Uterus (tissue), 3 donors: ENCODE measurements at regions not wholly inside any gene's neighbourhood (a gene's known extent, or its start where the extent isn't known, plus 50 kb on each side); places are given as distances from the start of the nearest gene placed in this dataset.

ENCODE experiments used
- DNase-seq, 2 donors: peaks; one replicate each; pipeline ENCODE4 v3.0.0-alpha.2; 2019 to 2020
- H3K27ac ChIP-seq, 2 donors: fragments of 200-600 bp; sonication (generic); 1 replicate in 1 of 2; 2 replicates in 1 of 2; pipeline ENCODE4 v1.5.1; 2016 to 2018
- H3K27me3 ChIP-seq, 2 donors: fragments of 200-600 bp; sonication (generic); one replicate each; pipeline ENCODE4 v1.5.1; 2018 to 2019; ENCODE audit warnings: control low read depth in 1 of 2
- H3K36me3 ChIP-seq, 2 donors: fragments of 200-600 bp; sonication (generic); one replicate each; pipeline ENCODE4 v1.5.1; 2019; ENCODE audit warnings: control low read depth in 1 of 2
- H3K4me1 ChIP-seq, 2 donors: fragments of 200-600 bp; sonication (generic); one replicate each; pipeline ENCODE4 v1.5.1; 2018 to 2019; ENCODE audit warnings: control low read depth in 1 of 2
- H3K4me3 ChIP-seq, 2 donors: fragments of 200-600 bp; sonication (generic); 1 replicate in 1 of 2; 2 replicates in 1 of 2; pipeline ENCODE4 v1.5.1; 2018 to 2019; ENCODE audit warnings: mild to moderate bottlenecking in 1 of 2
- H3K9me3 ChIP-seq, 2 donors: fragments of 200-600 bp; sonication (generic); one replicate each; pipeline ENCODE4 v1.5.1; 2019; ENCODE audit warnings: control low read depth in 1 of 2
- CTCF ChIP-seq, 4 experiments: fragments of 200-600 bp in 2 of 4; fragments of 450-650 bp in 2 of 4; sonication (generic) in 2 of 4; IDR thresholded peaks; one replicate each; pipeline ENCODE4 v1.5.1; 2016 to 2019; ENCODE audit warnings: antibody characterized with exemption in 4 of 4, mild to moderate bottlenecking in 2 of 4, moderate library complexity in 1 of 4
- POLR2A ChIP-seq, 2 donors: fragments of 450-650 bp; IDR thresholded peaks; one replicate each; pipeline ENCODE4 v1.6.1; 2016; ENCODE audit warnings: antibody characterized with exemption in 2 of 2, mild to moderate bottlenecking in 1 of 2, moderate library complexity in 1 of 2
- intact Hi-C: fragments of 100-400 bp; cut with DNase I; formaldehyde crosslinking; loops from one replicate; pipeline ENCODE4 v1.15.1; 2023; ENCODE audit warnings: low total_unique reads
- donor health status: DM: yes; HTN: yes; CAD: no.

DNA sequence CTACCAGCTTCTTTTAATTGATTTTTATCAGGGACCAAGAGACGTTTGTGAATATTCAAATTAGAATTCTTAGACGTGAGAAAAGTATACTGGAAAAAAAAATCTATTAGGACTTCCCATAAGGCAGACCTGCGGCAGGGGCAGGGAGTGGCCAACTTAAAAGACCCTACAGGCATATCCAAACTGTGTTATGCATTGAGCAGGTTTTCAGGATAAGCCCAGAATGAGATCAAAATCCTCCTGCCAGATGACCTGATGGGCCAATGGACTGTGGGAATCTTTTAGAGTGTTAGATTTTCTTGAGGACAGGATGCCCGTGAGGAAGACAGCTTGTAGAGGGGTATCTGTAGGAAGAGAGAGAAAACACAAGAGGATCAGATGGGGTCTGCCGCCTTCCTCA, 391.5 kb downstream of the CD83 start:
- no peak overlapping the region for H3K4me3 ChIP-seq
- no peaks in the 10 kb centered on the region for H3K9me3 ChIP-seq
- H3K27ac ChIP-seq, result no peak overlapping the region
- H3K27me3 ChIP-seq, result no peaks in the 10 kb centered on the region
- H3K36me3 ChIP-seq, result no peaks in the 10 kb centered on the region
- no peak for DNase-seq
- TF ChIP-seq CTCF (IDR thresholded peaks at IDR 0.05), result no peak
- TF ChIP-seq POLR2A (IDR thresholded peaks at IDR 0.05), result no peak
- no peaks in the 10 kb centered on the region for H3K4me1 ChIP-seq
- intact Hi-C loops, result no loop called here

- H3K36me3 ChIP-seq, result no peaks in the 10 kb centered on the region
- intact Hi-C loops, result no loop called here
- TF ChIP-seq CTCF (IDR thresholded peaks at IDR 0.05) (no peak), POLR2A (IDR thresholded peaks at IDR 0.05) (no peak)
- H3K27ac ChIP-seq, result no peak overlapping the region
- H3K9me3 ChIP-seq, result no peaks in the 10 kb centered on the region
- H3K4me3 ChIP-seq, result no peak overlapping the region
- H3K27me3 ChIP-seq, result no peaks in the 10 kb centered on the region
- H3K4me1 ChIP-seq, result no peaks in the 10 kb centered on the region
- no peak for DNase-seq
Observed at GRCh38 chr6:14510038-14510437, 392.5 kb downstream of the CD83 start.

DNA sequence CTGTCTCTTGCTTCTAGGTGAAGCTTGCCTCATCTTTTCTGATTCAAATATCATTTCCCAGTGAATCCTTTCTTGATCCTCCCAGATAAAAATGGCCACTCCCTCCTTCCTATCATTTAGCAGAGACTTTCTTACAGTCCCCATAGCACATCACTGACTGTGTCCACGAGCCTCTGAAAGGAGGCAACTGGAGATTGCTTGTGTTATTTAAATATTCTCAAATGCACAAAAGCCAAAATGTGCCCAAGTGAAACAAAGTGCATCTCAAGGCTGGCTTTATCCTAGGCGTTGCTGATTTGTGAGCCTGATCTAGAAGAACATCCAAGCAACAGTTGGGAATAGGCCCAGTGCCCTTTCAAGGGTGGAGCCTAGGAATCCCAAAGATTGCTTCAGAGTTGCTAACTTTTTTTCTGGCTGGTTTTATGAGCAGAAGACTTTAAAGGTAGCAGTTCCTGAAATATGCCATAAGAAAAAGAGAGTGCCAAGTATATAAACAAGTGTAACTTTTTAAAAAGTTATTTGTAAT, 393.6 kb downstream of the CD83 start:
- Histone ChIP-seq H3K4me3 (no peak overlapping the region), H3K36me3 (no peaks in the 10 kb centered on the region), H3K9me3 (no peaks in the 10 kb centered on the region), H3K27ac (no peak overlapping the region), H3K4me1 (no peaks in the 10 kb centered on the region), H3K27me3 (no peaks in the 10 kb centered on the region)
- intact Hi-C loops, result no loop called here
- no peak for DNase-seq
- TF ChIP-seq CTCF (IDR thresholded peaks at IDR 0.05) (no peak), POLR2A (IDR thresholded peaks at IDR 0.05) (no peak)

GRCh38 chr6:14512246-14512645, 394.7 kb downstream of the CD83 start:
- no peak overlapping the region for H3K27ac ChIP-seq
- H3K36me3 ChIP-seq, result no peaks in the 10 kb centered on the region
- H3K27me3 ChIP-seq, result no peaks in the 10 kb centered on the region
- no peaks in the 10 kb centered on the region for H3K4me1 ChIP-seq
- DNase-seq, result no peak
- H3K9me3 ChIP-seq, result no peaks in the 10 kb centered on the region
- no peak overlapping the region for H3K4me3 ChIP-seq
- no peak for TF ChIP-seq CTCF (IDR thresholded peaks at IDR 0.05)
- TF ChIP-seq POLR2A (IDR thresholded peaks at IDR 0.05), result no peak
- intact Hi-C loops, result no loop called here

DNA sequence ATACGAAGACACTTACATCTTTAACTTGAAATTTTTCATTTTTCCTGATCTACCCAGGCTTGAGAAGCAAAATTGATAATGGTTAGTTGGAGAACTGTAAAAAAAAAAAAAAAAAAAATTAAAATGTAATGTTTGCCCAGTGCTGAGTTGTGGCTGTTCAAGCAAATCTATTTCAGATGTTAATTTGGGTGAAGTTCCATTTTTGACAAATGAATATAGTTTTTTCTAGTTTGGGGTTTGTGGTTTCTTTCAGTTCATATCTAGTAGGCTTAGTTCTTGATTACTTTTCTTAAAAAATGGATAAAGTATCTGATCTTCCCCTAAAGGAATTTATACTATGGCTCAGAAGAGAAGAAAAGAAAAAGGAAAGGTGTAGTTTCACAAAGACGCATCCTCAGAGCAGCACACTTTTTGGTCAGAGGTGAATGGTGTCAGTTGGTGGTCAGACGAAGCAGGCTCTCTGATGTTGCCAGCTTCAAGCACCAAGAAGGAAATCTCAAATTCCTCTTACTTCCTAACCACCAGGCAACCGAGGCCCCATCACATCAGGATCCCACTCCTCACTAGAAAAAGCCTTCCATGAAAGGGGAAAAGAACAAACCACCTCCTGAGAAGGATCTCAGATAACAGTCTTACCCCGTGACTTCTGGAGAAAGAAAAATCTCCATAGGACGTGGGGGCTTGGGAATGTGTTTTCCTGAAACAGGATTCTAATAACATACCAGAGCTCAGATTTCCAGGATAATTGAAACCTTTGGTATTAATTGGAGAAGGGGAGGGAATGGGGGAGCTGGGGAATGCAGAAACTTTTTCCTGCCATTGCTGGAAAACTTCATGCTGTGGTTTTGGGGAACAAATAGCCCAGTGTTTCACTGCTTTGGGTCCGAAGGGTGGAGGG, 396.2 kb downstream of the CD83 start:
- peaks cover 0 to 3% of the 10 kb centered on the region in 2 donors for H3K4me1 ChIP-seq
- intact Hi-C loops, result no loop called here
- TF ChIP-seq CTCF (IDR thresholded peaks at IDR 0.05), result no peak
- TF ChIP-seq POLR2A (IDR thresholded peaks at IDR 0.05), result no peak
- H3K9me3 ChIP-seq, result no peaks in the 10 kb centered on the region
- no peak overlapping the region for H3K4me3 ChIP-seq
- H3K27ac ChIP-seq, result no peak overlapping the region
- no peaks in the 10 kb centered on the region for H3K36me3 ChIP-seq
- no peak for DNase-seq
- H3K27me3 ChIP-seq, result no peaks in the 10 kb centered on the region
